H9 (cell line): ENCODE measurements at regions not wholly inside any gene's neighbourhood (a gene's known extent, or its start where the extent isn't known, plus 50 kb on each side); places are given as distances from the start of the nearest gene placed in this dataset.
A peak's percentile ranks its signal among the peaks of the same experiment; 100 is the strongest.

Source experiments
- DNase-seq: peaks from one replicate; pipeline ENCODE4 v3.0.0-alpha.2; 2017
- H2AFZ ChIP-seq: one replicate; pipeline ENCODE4 v1.6.1; 2013; ENCODE audit warnings: mild to moderate bottlenecking, low read length, control low read depth, moderate library complexity
- H2AK5ac ChIP-seq: 2 replicates; pipeline ENCODE4 v1.6.1; 2013; ENCODE audit warnings: low read length, control low read depth, mixed read lengths; ENCODE audit not compliant: insufficient read length
- H2BK120ac ChIP-seq: one replicate; pipeline ENCODE4 v1.6.1; 2013; ENCODE audit warnings: low read depth, mild to moderate bottlenecking, low read length, control low read depth, inconsistent platforms; ENCODE audit not compliant: poor library complexity, severe bottlenecking
- H2BK12ac ChIP-seq: 2 replicates; pipeline ENCODE4 v1.6.1; 2013; ENCODE audit warnings: low read length, control low read depth, mixed read lengths, low read depth; ENCODE audit not compliant: insufficient read length
- H2BK15ac ChIP-seq: 2 replicates; pipeline ENCODE4 v1.6.1; 2013; ENCODE audit warnings: low read depth, low read length, control low read depth
- H2BK20ac ChIP-seq: one replicate; pipeline ENCODE4 v1.6.1; 2013; ENCODE audit warnings: low read depth, mild to moderate bottlenecking, low read length, control low read depth, inconsistent platforms; ENCODE audit not compliant: poor library complexity, severe bottlenecking
- H2BK5ac ChIP-seq: 2 replicates; pipeline ENCODE4 v1.6.1; 2013; ENCODE audit warnings: low read length, control low read depth, mixed read lengths; ENCODE audit not compliant: insufficient read length
- H3K14ac ChIP-seq: 2 replicates; pipeline ENCODE4 v1.6.1; 2013; ENCODE audit warnings: low read length, control low read depth; ENCODE audit not compliant: insufficient read depth
- H3K18ac ChIP-seq: 2 replicates; pipeline ENCODE4 v1.6.1; 2013; ENCODE audit warnings: low read depth, mild to moderate bottlenecking, mixed read lengths, low read length, control low read depth; ENCODE audit not compliant: insufficient read length
- H3K23ac ChIP-seq: 2 replicates; pipeline ENCODE4 v1.6.1; 2013; ENCODE audit warnings: low read length, control low read depth, mixed read lengths, low read depth; ENCODE audit not compliant: insufficient read length
- H3K23me2 ChIP-seq: 2 replicates; pipeline ENCODE4 v1.6.1; 2013; ENCODE audit warnings: low read depth, mild to moderate bottlenecking, mixed read lengths, low read length, control low read depth; ENCODE audit not compliant: insufficient read length, poor library complexity, severe bottlenecking
- H3K27ac ChIP-seq: 2 replicates; pipeline ENCODE4 v1.5.1; 2013; ENCODE audit warnings: low read length, control low read depth, mixed read lengths, low read depth; ENCODE audit not compliant: insufficient read length
- H3K27me3 ChIP-seq: 2 replicates; pipeline ENCODE4 v1.6.1; 2013; ENCODE audit warnings: low read length, control low read depth, inconsistent platforms; ENCODE audit not compliant: insufficient read depth
- H3K4ac ChIP-seq: 2 replicates; pipeline ENCODE4 v1.6.1; 2013; ENCODE audit warnings: low read depth, mild to moderate bottlenecking, control low read depth, inconsistent platforms, low read length, moderate library complexity
- H3K4me1 ChIP-seq: 2 replicates; pipeline ENCODE4 v1.6.1; 2013; ENCODE audit warnings: low read length, control low read depth, inconsistent platforms; ENCODE audit not compliant: insufficient read depth
- H3K4me2 ChIP-seq: 2 replicates; pipeline ENCODE4 v1.6.1; 2013; ENCODE audit warnings: low read length, control low read depth, mixed read lengths; ENCODE audit not compliant: insufficient read length, insufficient read depth
- H3K56ac ChIP-seq: 2 replicates; pipeline ENCODE4 v1.6.1; 2013; ENCODE audit warnings: low read depth, mild to moderate bottlenecking, mixed read lengths, low read length, control low read depth; ENCODE audit not compliant: insufficient read length
- H3K79me1 ChIP-seq: 2 replicates; pipeline ENCODE4 v1.6.1; 2013; ENCODE audit warnings: low read depth, mild to moderate bottlenecking, moderate library complexity, low read length, control low read depth, inconsistent platforms; ENCODE audit not compliant: insufficient read depth, poor library complexity, severe bottlenecking
- H3K79me2 ChIP-seq: 2 replicates; pipeline ENCODE4 v1.6.1; 2013; ENCODE audit warnings: low read length, control low read depth, inconsistent platforms; ENCODE audit not compliant: insufficient read depth
- H3K9ac ChIP-seq: 2 replicates; pipeline ENCODE4 v1.6.1; 2013; ENCODE audit warnings: low read length, control low read depth, mixed read lengths; ENCODE audit not compliant: insufficient read length; ENCODE audit errors: extremely low read depth
- H3K9me3 ChIP-seq: one replicate; pipeline ENCODE4 v1.6.1; 2013; ENCODE audit warnings: low read depth, low read length, inconsistent platforms; ENCODE audit not compliant: control insufficient read depth
- H3T11ph ChIP-seq: one replicate; pipeline ENCODE4 v1.6.1; 2013; ENCODE audit warnings: mild to moderate bottlenecking, low read length, control low read depth, inconsistent platforms
- H4K20me1 ChIP-seq: one replicate; pipeline ENCODE4 v1.6.1; 2013; ENCODE audit not compliant: control insufficient read depth, insufficient read length, insufficient read depth
- H4K5ac ChIP-seq: 2 replicates; pipeline ENCODE4 v1.6.1; 2013; ENCODE audit warnings: low read depth, mild to moderate bottlenecking, mixed read lengths, low read length, control low read depth; ENCODE audit not compliant: insufficient read length
- H4K8ac ChIP-seq: replicated peaks from 2 replicates; pipeline ENCODE4 v1.6.1; 2013; ENCODE audit warnings: low read length, control low read depth, mixed read lengths, low read depth; ENCODE audit not compliant: insufficient read length
- H4K91ac ChIP-seq: 2 replicates; pipeline ENCODE4 v1.6.1; 2013; ENCODE audit warnings: low read depth, mild to moderate bottlenecking, moderate library complexity, mixed read lengths, low read length, control low read depth; ENCODE audit not compliant: insufficient read length
- H3K27ac Mint-ChIP-seq, 3 experiments: 2 replicates in 2 of 3; 3 replicates in 1 of 3; pipeline ENCODE4 v1.8.0; 2020 to 2021; ENCODE audit warnings: mixed read lengths in 3 of 3, mild to moderate bottlenecking in 1 of 3, moderate library complexity in 1 of 3
- H3K27me3 Mint-ChIP-seq: 2 replicates; pipeline ENCODE4 v1.8.0; 2021; ENCODE audit warnings: low read depth, mild to moderate bottlenecking, moderate library complexity, mixed read lengths
- H3K36me3 Mint-ChIP-seq, 3 experiments: 2 replicates in 2 of 3; 3 replicates in 1 of 3; pipeline ENCODE4 v1.8.0; 2020 to 2021; ENCODE audit warnings: low read depth in 3 of 3, mixed read lengths in 3 of 3; ENCODE audit not compliant: insufficient read depth in 1 of 3
- H3K4me1 Mint-ChIP-seq, 2 experiments: 2 replicates each; pipeline ENCODE4 v1.8.0; 2020; ENCODE audit warnings: mixed read lengths in 2 of 2
- H3K4me3 Mint-ChIP-seq, 2 experiments: 2 replicates in 1 of 2; 3 replicates in 1 of 2; pipeline ENCODE4 v1.8.0; 2020 to 2021; ENCODE audit warnings: mild to moderate bottlenecking in 2 of 2, mixed read lengths in 2 of 2, moderate library complexity in 1 of 2
- H3K9me3 Mint-ChIP-seq, 2 experiments: 2 replicates in 1 of 2; 3 replicates in 1 of 2; pipeline ENCODE4 v1.8.0; 2020; ENCODE audit warnings: mild to moderate bottlenecking in 2 of 2, mixed read lengths in 2 of 2, moderate library complexity in 1 of 2
- CTCF ChIP-seq: fragments of 200-600 bp; sonication (generic); conservative IDR thresholded peaks from 3 replicates; pipeline ENCODE4 v1.8.0; 2021; ENCODE audit warnings: antibody characterized with exemption, mild to moderate bottlenecking
- WGBS: extraction: QIAGEN DNeasy Blood & Tissue Kit; methylation state at CpG from one replicate; pipeline ENCODE4 v1.1.7; 2013; ENCODE audit warnings: missing lambda C conversion rate, low lambda C conversion rate, mixed read lengths; ENCODE audit not compliant: insufficient read length; ENCODE audit errors: extremely low coverage; 5-methylcytosine and 5-hydroxymethylcytosine counted together

- TF ChIP-seq CTCF = no peak
- H3K9me3 Mint-ChIP-seq = peaks cover 3 to 13% of the 10 kb centered on the region in 2 experiments; a peak in 3 of 5 replicates
Observed at GRCh38 chr22:49617866-49618676, 209.6 kb downstream of the BRD1 start.

More at GRCh38 chr22:49617866-49618676, 209.6 kb downstream of the BRD1 start:
- H4K20me1 ChIP-seq = no peaks in the 10 kb centered on the region
- H3K23ac ChIP-seq = no peak overlapping the region
- H3K9ac ChIP-seq = no peak overlapping the region
- no peaks in the 10 kb centered on the region for H3K79me2 ChIP-seq
- no peaks in the 10 kb centered on the region for H3K27me3 ChIP-seq
- H3K4me3 Mint-ChIP-seq = no peak overlapping the region
- peak overlapping the region in 1 of 3 experiments; percentile 15; a peak in 2 of 7 replicates for H3K27ac Mint-ChIP-seq
- H3K4me2 ChIP-seq = no peak overlapping the region
- H4K5ac ChIP-seq = no peak overlapping the region
- no peak overlapping the region for H2BK5ac ChIP-seq
- no peak for DNase-seq
- no peak overlapping the region for H3K56ac ChIP-seq
- H3K36me3 Mint-ChIP-seq = peaks cover 0 to 3% (median 0%) of the 10 kb centered on the region in 3 experiments; a peak in 1 of 7 replicates
- H2AK5ac ChIP-seq = no peak overlapping the region
- H2AFZ ChIP-seq = no peak overlapping the region
- H3K4ac ChIP-seq = no peak overlapping the region
- no peak overlapping the region for H2BK12ac ChIP-seq
- H3K23me2 ChIP-seq = no peaks in the 10 kb centered on the region
- H3K9me3 ChIP-seq = no peaks in the 10 kb centered on the region
- H3K27ac ChIP-seq = no peak overlapping the region
- H3T11ph ChIP-seq = no peak overlapping the region
- no peak overlapping the region for H4K91ac ChIP-seq
- no peak overlapping the region for H2BK120ac ChIP-seq
- no peak overlapping the region; the same call in 1 of the 2 replicates for H3K14ac ChIP-seq
- peaks cover 13% of the 10 kb centered on the region for H3K27me3 Mint-ChIP-seq
- no peak overlapping the region for H2BK15ac ChIP-seq
- no peaks in the 10 kb centered on the region for H3K4me1 Mint-ChIP-seq
- no peak overlapping the region for H2BK20ac ChIP-seq
- H3K18ac ChIP-seq = no peak overlapping the region
- H3K79me1 ChIP-seq = no peaks in the 10 kb centered on the region
- no peaks in the 10 kb centered on the region for H3K4me1 ChIP-seq
- no peak overlapping the region for H4K8ac ChIP-seq
- no CpG with 5 or more reads among the region's 23 CpGs for WGBS
